ENCODE measurements at regions not wholly inside any gene's neighbourhood (a gene's known extent, or its start where the extent isn't known, plus 50 kb on each side); places are given as distances from the start of the nearest gene placed in this dataset.
A peak's percentile ranks its signal among the peaks of the same experiment; 100 is the strongest.

DNA sequence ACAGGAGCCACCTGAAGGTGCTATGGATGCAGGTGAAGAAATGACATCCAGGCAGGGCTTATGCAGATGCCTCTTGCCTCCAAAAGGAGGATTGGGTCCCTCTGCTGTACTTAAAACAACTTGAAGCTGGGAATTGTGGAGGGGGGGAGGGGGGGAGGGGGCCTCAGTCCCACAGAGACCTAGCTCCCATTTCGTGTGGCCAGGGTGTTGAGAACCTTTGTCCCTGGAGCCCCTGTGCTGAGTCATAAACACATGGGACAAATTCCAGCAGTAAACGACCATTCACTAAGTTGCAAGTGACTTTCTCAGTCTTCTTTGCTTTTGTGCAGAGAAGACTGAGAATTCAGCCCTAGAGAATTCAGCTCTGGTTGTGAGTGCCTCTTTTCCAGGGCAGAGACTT lies 96.5 kb upstream of the PODXL start:
- intact Hi-C loops (cut with micrococcal nuclease; ENCODE audit: unreplicated experiment): loop anchor here (10.0 kb wide), 1 partner anchor 748 kb away; no protein-coding TSS in a partner anchor
- H3K27ac ChIP-seq (ENCODE audit: low read depth, low read length, poor library complexity, severe bottlenecking): no peak overlapping the region
- no TSS peak for BruUV-seq (replicated peaks)

DNA sequence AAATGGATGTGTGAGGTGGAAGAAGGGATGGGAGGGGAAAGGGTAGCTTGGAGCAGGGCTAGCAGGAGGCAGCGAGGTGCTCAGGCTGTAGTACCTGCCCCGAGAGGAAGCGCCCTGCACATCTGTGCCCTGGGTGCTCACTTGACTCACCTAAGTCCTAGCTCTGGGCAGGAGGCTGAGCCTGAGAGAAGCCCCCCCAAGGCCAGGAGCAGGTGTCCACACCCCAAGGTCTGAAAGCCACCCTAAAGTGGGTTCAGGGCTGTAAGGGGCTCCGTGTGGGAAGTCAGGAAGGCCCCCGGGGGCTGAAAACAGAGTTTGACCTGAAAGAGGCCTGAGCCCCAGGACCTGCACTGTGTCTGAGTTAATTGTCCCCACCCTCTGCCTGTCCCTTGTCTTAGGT lies 95.8 kb upstream of the PODXL start:
- no TSS peak for BruUV-seq (replicated peaks)
- Histone ChIP-seq H3K4me1 (ENCODE audit: insufficient read depth, low read length, poor library complexity, severe bottlenecking) (no peaks in the 10 kb centered on the region), H3K9me3 (ENCODE audit: low read depth, low read length, poor library complexity, severe bottlenecking) (no peaks in the 10 kb centered on the region), H3K36me3 (ENCODE audit: insufficient read depth, low read length, poor library complexity, severe bottlenecking) (no peaks in the 10 kb centered on the region), H3K4me3 (ENCODE audit: low read depth, low read length, poor library complexity, severe bottlenecking) (no peak overlapping the region), H3K27me3 (replicated peaks; ENCODE audit: insufficient read depth, low read depth, low read length, poor library complexity) (no peaks in the 10 kb centered on the region), H3K27ac (ENCODE audit: low read depth, low read length, poor library complexity, severe bottlenecking) (no peak overlapping the region)
- POLR2A ChIA-PET (ENCODE audit: low non-redundant PET): no interaction called here
- CTCF ChIA-PET: no interaction called here
- intact Hi-C loops (cut with micrococcal nuclease; ENCODE audit: unreplicated experiment): loop anchor here (10.0 kb wide), 1 partner anchor 747 kb away; no protein-coding TSS in a partner anchor
- no peak for DNase-seq (ENCODE audit: low spot score)
- TF ChIP-seq, protein P1, sequence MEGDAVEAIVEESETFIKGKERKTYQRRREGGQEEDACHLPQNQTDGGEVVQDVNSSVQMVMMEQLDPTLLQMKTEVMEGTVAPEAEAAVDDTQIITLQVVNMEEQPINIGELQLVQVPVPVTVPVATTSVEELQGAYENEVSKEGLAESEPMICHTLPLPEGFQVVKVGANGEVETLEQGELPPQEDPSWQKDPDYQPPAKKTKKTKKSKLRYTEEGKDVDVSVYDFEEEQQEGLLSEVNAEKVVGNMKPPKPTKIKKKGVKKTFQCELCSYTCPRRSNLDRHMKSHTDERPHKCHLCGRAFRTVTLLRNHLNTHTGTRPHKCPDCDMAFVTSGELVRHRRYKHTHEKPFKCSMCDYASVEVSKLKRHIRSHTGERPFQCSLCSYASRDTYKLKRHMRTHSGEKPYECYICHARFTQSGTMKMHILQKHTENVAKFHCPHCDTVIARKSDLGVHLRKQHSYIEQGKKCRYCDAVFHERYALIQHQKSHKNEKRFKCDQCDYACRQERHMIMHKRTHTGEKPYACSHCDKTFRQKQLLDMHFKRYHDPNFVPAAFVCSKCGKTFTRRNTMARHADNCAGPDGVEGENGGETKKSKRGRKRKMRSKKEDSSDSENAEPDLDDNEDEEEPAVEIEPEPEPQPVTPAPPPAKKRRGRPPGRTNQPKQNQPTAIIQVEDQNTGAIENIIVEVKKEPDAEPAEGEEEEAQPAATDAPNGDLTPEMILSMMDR (conservative IDR thresholded peaks at IDR 0.05; ENCODE audit: low read depth, low read length): no peak
- TF ChIP-seq EZH2 (IDR thresholded peaks at IDR 0.05; ENCODE audit: borderline replicate concordance, low read depth, low read length, poor library complexity, severe bottlenecking): no peak

More for the DNA sequence above, 96.5 kb upstream of the PODXL start:
- no peak overlapping the region for H3K4me3 ChIP-seq (ENCODE audit: low read depth, low read length, poor library complexity, severe bottlenecking)
- no peaks in the 10 kb centered on the region for H3K9me3 ChIP-seq (ENCODE audit: low read depth, low read length, poor library complexity, severe bottlenecking)
- H3K27me3 ChIP-seq (replicated peaks; ENCODE audit: insufficient read depth, low read depth, low read length, poor library complexity): no peaks in the 10 kb centered on the region
- peak; percentile 28 for DNase-seq (ENCODE audit: low spot score)
- ChIA-PET CTCF (no interaction called here), POLR2A (ENCODE audit: low non-redundant PET) (no interaction called here)
- TF ChIP-seq EZH2 (IDR thresholded peaks at IDR 0.05; ENCODE audit: borderline replicate concordance, low read depth, low read length, poor library complexity, severe bottlenecking): no peak
- TF ChIP-seq, protein P1 (conservative IDR thresholded peaks at IDR 0.05; ENCODE audit: low read depth, low read length): no peak
- no peaks in the 10 kb centered on the region for H3K4me1 ChIP-seq (ENCODE audit: insufficient read depth, low read length, poor library complexity, severe bottlenecking)
- no peaks in the 10 kb centered on the region for H3K36me3 ChIP-seq (ENCODE audit: insufficient read depth, low read length, poor library complexity, severe bottlenecking)

DNA sequence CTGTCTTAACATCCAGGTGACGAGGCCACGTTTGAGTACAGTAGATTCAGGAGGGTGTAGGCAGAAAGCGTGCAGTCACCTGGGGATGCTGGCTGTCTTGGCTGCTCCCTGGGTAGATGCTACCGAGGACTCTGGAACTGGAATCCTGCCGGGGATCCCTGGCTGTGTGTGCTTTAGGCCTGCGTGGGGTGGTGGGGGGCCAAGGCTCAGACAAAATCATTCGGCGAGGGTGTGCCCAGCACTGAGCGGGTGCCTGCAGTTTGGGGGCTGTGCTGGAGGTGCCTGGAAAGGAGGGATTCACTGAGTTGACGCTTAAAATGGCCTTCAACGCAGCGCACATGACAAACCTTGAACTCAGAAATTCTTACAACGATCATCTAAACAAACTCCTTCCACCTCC lies 93.5 kb upstream of the PODXL start:
- DNase-seq (ENCODE audit: low spot score): no peak
- Histone ChIP-seq H3K27me3 (replicated peaks; ENCODE audit: insufficient read depth, low read depth, low read length, poor library complexity) (no peaks in the 10 kb centered on the region), H3K27ac (ENCODE audit: low read depth, low read length, poor library complexity, severe bottlenecking) (no peak overlapping the region), H3K36me3 (ENCODE audit: insufficient read depth, low read length, poor library complexity, severe bottlenecking) (no peaks in the 10 kb centered on the region), H3K4me3 (ENCODE audit: low read depth, low read length, poor library complexity, severe bottlenecking) (no peak overlapping the region), H3K9me3 (ENCODE audit: low read depth, low read length, poor library complexity, severe bottlenecking) (no peaks in the 10 kb centered on the region), H3K4me1 (ENCODE audit: insufficient read depth, low read length, poor library complexity, severe bottlenecking) (no peaks in the 10 kb centered on the region)
- CTCF ChIA-PET: no interaction called here
- BruUV-seq (replicated peaks): no TSS peak
- TF ChIP-seq, protein P1 (conservative IDR thresholded peaks at IDR 0.05; ENCODE audit: low read depth, low read length): no peak
- TF ChIP-seq EZH2 (IDR thresholded peaks at IDR 0.05; ENCODE audit: borderline replicate concordance, low read depth, low read length, poor library complexity, severe bottlenecking): no peak
- intact Hi-C loops (cut with micrococcal nuclease; ENCODE audit: unreplicated experiment): loop anchor here (10.0 kb wide), 1 partner anchor 745 kb away; no protein-coding TSS in a partner anchor
- POLR2A ChIA-PET (ENCODE audit: low non-redundant PET): no interaction called here

All from A673 (cell line).